Peyer's patch (tissue), 4 donors: ENCODE measurements at regions not wholly inside any gene's neighbourhood (a gene's known extent, or its start where the extent isn't known, plus 50 kb on each side); places are given as distances from the start of the nearest gene placed in this dataset.

Source experiments
- DNase-seq, 3 donors: peaks; one replicate each; pipeline ENCODE4 v3.0.0-alpha.2; 2017 to 2019
- H3K27ac ChIP-seq, 4 donors: fragments of 200-600 bp; sonication (generic); one replicate each; pipeline ENCODE4 v1.5.1; 2016 to 2019
- H3K27me3 ChIP-seq, 2 donors: fragments of 200-600 bp; sonication (generic); one replicate each; pipeline ENCODE4 v1.5.1; 2019
- H3K36me3 ChIP-seq, 3 donors: fragments of 200-600 bp; sonication (generic); one replicate each; pipeline ENCODE4 v1.5.1; 2016 to 2019
- H3K4me1 ChIP-seq, 4 donors: fragments of 200-600 bp; sonication (generic); one replicate each; pipeline ENCODE4 v1.5.1; 2016 to 2019
- H3K4me3 ChIP-seq, 4 donors: fragments of 200-600 bp; sonication (generic); 1 replicate in 3 of 4; 2 replicates in 1 of 4; pipeline ENCODE4 v1.5.1; 2016 to 2019; ENCODE audit warnings: mild to moderate bottlenecking in 1 of 4
- H3K9me3 ChIP-seq, 4 donors: fragments of 200-600 bp; sonication (generic); one replicate each; pipeline ENCODE4 v1.5.1; 2016 to 2019; ENCODE audit warnings: mild to moderate bottlenecking in 1 of 4
- POLR2A ChIP-seq, 2 donors: fragments of 450-650 bp; IDR thresholded peaks; one replicate each; pipeline ENCODE4 v1.5.1; 2017; ENCODE audit warnings: antibody characterized with exemption in 2 of 2, mild to moderate bottlenecking in 2 of 2, moderate library complexity in 2 of 2
- TF ChIP-seq, protein P1 (sequence below), 6 experiments: fragments of 450-650 bp in 4 of 6; fragments of 200-600 bp in 2 of 6; sonication (generic) in 1 of 6; IDR thresholded peaks; one replicate each; pipeline ENCODE4 v1.5.1; 2017 to 2019; ENCODE audit warnings: antibody characterized with exemption in 6 of 6, mild to moderate bottlenecking in 3 of 6, moderate library complexity in 1 of 6

DNA sequence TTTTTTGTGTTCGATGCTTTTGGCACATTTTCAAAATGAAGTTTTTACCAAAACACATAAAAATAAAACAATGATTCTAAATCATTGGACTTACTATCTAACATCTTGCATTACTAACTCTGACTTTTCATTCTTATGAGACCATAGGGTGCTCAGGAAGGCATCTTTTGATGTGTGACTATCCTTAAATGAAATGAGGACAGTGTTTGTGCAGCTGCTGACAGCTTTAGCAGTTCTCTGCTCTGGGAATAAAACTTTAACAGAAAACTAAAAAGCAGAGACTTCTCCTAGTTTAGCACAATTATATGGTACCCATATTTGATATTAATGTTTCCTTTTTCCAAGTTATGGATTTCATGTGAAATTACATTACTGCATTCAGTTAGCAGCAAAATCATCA lies 471.6 kb downstream of the ARL4A start:
- TF ChIP-seq, protein P1, sequence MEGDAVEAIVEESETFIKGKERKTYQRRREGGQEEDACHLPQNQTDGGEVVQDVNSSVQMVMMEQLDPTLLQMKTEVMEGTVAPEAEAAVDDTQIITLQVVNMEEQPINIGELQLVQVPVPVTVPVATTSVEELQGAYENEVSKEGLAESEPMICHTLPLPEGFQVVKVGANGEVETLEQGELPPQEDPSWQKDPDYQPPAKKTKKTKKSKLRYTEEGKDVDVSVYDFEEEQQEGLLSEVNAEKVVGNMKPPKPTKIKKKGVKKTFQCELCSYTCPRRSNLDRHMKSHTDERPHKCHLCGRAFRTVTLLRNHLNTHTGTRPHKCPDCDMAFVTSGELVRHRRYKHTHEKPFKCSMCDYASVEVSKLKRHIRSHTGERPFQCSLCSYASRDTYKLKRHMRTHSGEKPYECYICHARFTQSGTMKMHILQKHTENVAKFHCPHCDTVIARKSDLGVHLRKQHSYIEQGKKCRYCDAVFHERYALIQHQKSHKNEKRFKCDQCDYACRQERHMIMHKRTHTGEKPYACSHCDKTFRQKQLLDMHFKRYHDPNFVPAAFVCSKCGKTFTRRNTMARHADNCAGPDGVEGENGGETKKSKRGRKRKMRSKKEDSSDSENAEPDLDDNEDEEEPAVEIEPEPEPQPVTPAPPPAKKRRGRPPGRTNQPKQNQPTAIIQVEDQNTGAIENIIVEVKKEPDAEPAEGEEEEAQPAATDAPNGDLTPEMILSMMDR (IDR thresholded peaks at IDR 0.05), result no peak
- TF ChIP-seq POLR2A (IDR thresholded peaks at IDR 0.05), result no peak
- Histone ChIP-seq H3K27me3 (no peaks in the 10 kb centered on the region), H3K4me3 (no peak overlapping the region), H3K27ac (no peak overlapping the region), H3K9me3 (no peaks in the 10 kb centered on the region), H3K4me1 (no peaks in the 10 kb centered on the region), H3K36me3 (no peaks in the 10 kb centered on the region)
- no peak for DNase-seq

DNA sequence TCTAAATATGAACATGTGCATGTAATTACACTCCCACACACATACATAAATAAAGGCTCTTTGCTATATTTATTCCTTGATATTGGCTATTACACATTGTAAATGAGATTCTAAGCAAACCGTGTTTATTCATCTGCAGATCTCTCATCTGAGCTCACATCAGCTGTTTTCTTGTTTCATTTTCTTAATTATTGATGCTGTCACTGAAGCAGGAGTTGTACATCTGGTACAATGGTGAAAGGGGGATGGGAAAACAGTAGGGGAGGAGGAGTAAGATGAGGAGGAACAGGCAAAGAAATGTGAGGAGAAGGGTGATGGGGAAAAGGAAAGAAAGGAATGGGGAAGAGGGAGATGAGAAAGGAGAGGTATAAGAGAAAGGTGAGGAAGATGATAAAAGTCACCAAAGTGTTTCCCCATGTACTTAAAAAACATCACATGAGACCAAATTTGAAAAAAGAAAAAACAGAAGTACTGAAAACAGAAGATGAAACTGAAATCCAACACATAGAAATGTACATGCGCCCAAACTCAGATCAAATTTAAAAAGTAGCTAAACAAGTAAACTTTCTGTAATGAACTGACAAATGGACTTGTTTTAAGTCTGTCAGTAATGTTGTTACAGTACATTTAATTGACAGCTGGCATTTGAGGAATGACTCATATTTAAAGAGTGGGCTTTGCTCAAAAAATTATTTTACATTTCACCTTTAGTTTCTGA lies 472.2 kb downstream of the ARL4A start:
- H3K27ac ChIP-seq, result no peak overlapping the region
- H3K9me3 ChIP-seq, result no peaks in the 10 kb centered on the region
- TF ChIP-seq POLR2A (IDR thresholded peaks at IDR 0.05), result no peak
- TF ChIP-seq, protein P1 (IDR thresholded peaks at IDR 0.05), result no peak
- no peak overlapping the region for H3K4me3 ChIP-seq
- H3K36me3 ChIP-seq, result no peaks in the 10 kb centered on the region
- H3K4me1 ChIP-seq, result no peaks in the 10 kb centered on the region
- no peaks in the 10 kb centered on the region for H3K27me3 ChIP-seq
- DNase-seq, result no peak

DNA sequence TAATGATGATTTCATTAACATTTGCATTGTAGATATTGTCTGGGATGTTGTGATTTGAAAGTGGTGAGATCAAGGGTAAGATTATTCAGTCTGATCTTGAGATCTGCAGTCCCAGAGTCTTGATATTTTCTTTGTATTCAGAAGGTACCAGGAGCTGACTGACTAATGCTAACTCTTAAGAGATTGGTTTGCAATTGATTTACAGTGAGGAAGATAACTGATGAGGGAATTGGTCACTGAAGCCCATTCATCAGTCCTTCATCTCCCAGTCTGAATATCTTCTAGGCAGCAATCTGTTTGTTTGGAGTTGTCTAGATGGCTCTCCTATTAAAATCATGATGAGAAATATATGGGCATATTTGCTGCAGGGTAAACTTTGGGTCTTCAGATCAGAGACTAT lies 473.7 kb downstream of the ARL4A start:
- Histone ChIP-seq H3K36me3 (no peaks in the 10 kb centered on the region), H3K27me3 (no peaks in the 10 kb centered on the region), H3K9me3 (no peaks in the 10 kb centered on the region), H3K4me1 (no peaks in the 10 kb centered on the region), H3K27ac (no peak overlapping the region), H3K4me3 (no peak overlapping the region)
- no peak for DNase-seq
- TF ChIP-seq, protein P1 (IDR thresholded peaks at IDR 0.05), result no peak
- TF ChIP-seq POLR2A (IDR thresholded peaks at IDR 0.05), result no peak

DNA sequence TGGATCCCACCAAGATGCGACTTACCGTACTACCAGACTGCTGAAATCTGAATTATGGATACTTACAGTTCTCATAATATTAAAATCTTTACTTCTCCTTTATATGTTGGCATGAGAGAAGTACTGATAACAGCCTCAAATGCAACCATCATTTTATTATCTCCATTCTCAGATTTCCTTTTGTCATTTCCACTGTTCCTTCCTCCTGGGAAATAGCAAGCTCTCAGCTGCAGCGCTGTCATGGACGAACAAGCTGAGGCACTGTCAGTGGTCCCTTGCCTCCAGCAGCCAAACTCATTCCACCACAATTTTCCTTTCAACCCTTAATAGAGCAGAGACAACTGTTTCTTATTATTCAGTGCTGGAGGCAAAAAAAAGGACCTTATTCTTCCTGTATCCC lies 478.4 kb downstream of the ARL4A start:
- Histone ChIP-seq H3K4me1 (no peaks in the 10 kb centered on the region), H3K4me3 (no peak overlapping the region), H3K9me3 (no peaks in the 10 kb centered on the region), H3K27me3 (no peaks in the 10 kb centered on the region), H3K36me3 (no peaks in the 10 kb centered on the region), H3K27ac (no peak overlapping the region)
- TF ChIP-seq, protein P1 (IDR thresholded peaks at IDR 0.05), result no peak
- no peak for TF ChIP-seq POLR2A (IDR thresholded peaks at IDR 0.05)
- no peak for DNase-seq

DNA sequence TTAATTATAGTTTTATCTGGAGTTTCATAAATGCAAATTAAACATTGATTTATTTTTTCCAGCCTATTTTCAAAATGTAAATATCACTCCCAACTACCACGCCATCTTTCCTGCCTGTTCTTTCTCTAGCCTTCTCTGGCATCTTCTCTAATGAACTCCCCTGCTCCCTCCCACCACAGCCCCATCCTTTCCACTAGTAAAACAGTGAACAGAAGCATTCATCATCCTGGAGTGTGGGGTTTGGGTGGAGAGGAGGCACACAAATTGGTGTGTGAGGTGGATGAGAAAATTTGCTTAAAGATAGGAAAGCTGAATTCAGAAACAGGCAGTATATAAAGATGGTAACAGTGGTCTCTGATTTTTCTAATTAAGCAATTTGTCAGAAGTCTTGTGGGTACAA lies 479.4 kb downstream of the ARL4A start:
- no peaks in the 10 kb centered on the region for H3K9me3 ChIP-seq
- H3K4me3 ChIP-seq, result no peak overlapping the region
- DNase-seq, result no peak
- H3K4me1 ChIP-seq, result no peaks in the 10 kb centered on the region
- H3K27ac ChIP-seq, result no peak overlapping the region
- no peaks in the 10 kb centered on the region for H3K36me3 ChIP-seq
- TF ChIP-seq, protein P1 (IDR thresholded peaks at IDR 0.05), result no peak
- no peak for TF ChIP-seq POLR2A (IDR thresholded peaks at IDR 0.05)
- no peaks in the 10 kb centered on the region for H3K27me3 ChIP-seq

DNA sequence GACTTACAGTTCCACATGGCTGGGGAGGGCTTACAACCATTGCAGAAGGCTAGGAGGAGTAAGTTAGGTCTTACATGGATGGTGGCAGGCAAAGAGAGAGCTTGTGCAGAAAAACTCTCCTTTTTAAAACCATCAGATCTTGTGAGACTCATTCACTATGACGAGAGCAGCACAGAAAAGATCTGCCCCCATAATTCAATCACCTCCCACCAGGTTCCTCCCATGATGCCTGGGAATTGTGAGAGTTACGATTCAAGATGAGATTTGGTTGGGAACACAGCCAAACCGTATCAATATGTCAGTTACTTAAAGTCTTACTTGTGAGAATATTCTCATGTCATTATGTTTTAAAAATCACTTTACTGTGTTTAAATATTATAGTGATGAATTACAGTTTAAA lies 481.9 kb downstream of the ARL4A start:
- DNase-seq, result no peak
- Histone ChIP-seq H3K4me1 (no peaks in the 10 kb centered on the region), H3K9me3 (no peaks in the 10 kb centered on the region), H3K27ac (no peak overlapping the region), H3K4me3 (no peak overlapping the region), H3K27me3 (no peaks in the 10 kb centered on the region), H3K36me3 (no peaks in the 10 kb centered on the region)
- TF ChIP-seq, protein P1 (IDR thresholded peaks at IDR 0.05), result no peak
- TF ChIP-seq POLR2A (IDR thresholded peaks at IDR 0.05), result no peak
